ENCODE measurements at regions not wholly inside any gene's neighbourhood (a gene's known extent, or its start where the extent isn't known, plus 50 kb on each side); places are given as distances from the start of the nearest gene placed in this dataset.

GRCh38 chr13:78215458-78216108 lies 297.0 kb upstream of the EDNRB start:
- no peak for DNase-seq

- DNase-seq, result no peak
Measured at GRCh38 chr13:78201411-78201810, 282.8 kb upstream of the EDNRB start.

- no peak for DNase-seq
Measured at GRCh38 chr13:78198821-78199220, 280.2 kb upstream of the EDNRB start.

- DNase-seq, result no peak
Measured at GRCh38 chr13:78198419-78198818, 279.8 kb upstream of the EDNRB start.

GRCh38 chr13:78197231-78197630 lies 278.6 kb upstream of the EDNRB start:
- no peak for DNase-seq

GRCh38 chr13:78194904-78195639 lies 276.4 kb upstream of the EDNRB start:
- no peak for DNase-seq

GRCh38 chr13:78193846-78194245 lies 275.2 kb upstream of the EDNRB start:
- DNase-seq, result no peak

GRCh38 chr13:78192716-78193115 lies 274.1 kb upstream of the EDNRB start:
- no peak for DNase-seq

- DNase-seq, result no peak
Measured at GRCh38 chr13:78190296-78190695, 271.7 kb upstream of the EDNRB start.

- DNase-seq, result no peak
Measured at GRCh38 chr13:78187781-78188180, 269.1 kb upstream of the EDNRB start.

- no peak for DNase-seq
Measured at GRCh38 chr13:78185700-78186099, 267.1 kb upstream of the EDNRB start.

GRCh38 chr13:78183732-78184131 lies 265.1 kb upstream of the EDNRB start:
- DNase-seq, result no peak

GRCh38 chr13:78182813-78183212 lies 264.2 kb upstream of the EDNRB start:
- no peak for DNase-seq

GRCh38 chr13:78177306-78177705 lies 258.7 kb upstream of the EDNRB start:
- no peak for DNase-seq

GRCh38 chr13:78176880-78177279 lies 258.2 kb upstream of the EDNRB start:
- no peak for DNase-seq

- DNase-seq, result no peak
Measured at GRCh38 chr13:78169386-78169785, 250.8 kb upstream of the EDNRB start.

GRCh38 chr13:78168981-78169380 lies 250.3 kb upstream of the EDNRB start:
- no peak for DNase-seq

GRCh38 chr13:78161266-78161665 lies 242.6 kb upstream of the EDNRB start:
- DNase-seq, result no peak

- no peak for DNase-seq
Measured at GRCh38 chr13:78160793-78161192, 242.2 kb upstream of the EDNRB start.

GRCh38 chr13:78152415-78152814 lies 233.8 kb upstream of the EDNRB start:
- DNase-seq, result no peak

GRCh38 chr13:78147905-78148304 lies 229.3 kb upstream of the EDNRB start:
- no peak for DNase-seq

GRCh38 chr13:78145276-78145675 lies 226.6 kb upstream of the EDNRB start:
- DNase-seq, result no peak

- no peak for DNase-seq
Measured at GRCh38 chr13:78139765-78140164, 221.1 kb upstream of the EDNRB start.

GRCh38 chr13:78138756-78139155 lies 220.1 kb upstream of the EDNRB start:
- no peak for DNase-seq

Measured in stimulated activated CD4-positive, alpha-beta T cell treated with anti-CD3 and anti-CD28 coated beads, Interleukin-2, amount 100 ng/mL, for 24 hours (primary cell).